GM18873 (cell line): ENCODE measurements at regions not wholly inside any gene's neighbourhood (a gene's known extent, or its start where the extent isn't known, plus 50 kb on each side); places are given as distances from the start of the nearest gene placed in this dataset.

Experiments used
- ATAC-seq: cut with Tn5 transposase; IDR thresholded peaks from one replicate; pipeline ENCODE4 v1.9.1; 2021; ENCODE audit warnings: mild to moderate bottlenecking, moderate library complexity, moderate number of reproducible peaks; ENCODE audit not compliant: unreplicated experiment, low FRiP score

DNA sequence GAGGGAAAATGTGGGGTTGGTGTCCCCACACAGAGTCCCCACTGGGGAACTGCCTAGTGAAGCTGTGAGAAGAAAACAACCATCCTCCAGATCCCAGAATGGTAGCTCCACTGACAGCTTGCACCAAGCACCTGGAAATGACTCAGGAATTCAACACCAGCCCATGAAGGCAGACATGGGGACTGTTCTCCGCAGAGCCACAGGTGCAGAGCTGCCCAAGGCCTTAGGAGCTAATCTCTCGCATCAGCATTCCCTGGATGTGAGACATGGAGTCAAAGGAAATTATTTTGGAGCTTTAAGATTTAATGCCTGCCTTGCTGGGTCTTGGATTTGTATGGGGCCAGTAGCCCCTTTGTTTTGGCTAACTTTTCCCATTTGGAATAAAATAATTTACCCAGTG lies 367.9 kb downstream of the FAM133A start:
- no peak for ATAC-seq

DNA sequence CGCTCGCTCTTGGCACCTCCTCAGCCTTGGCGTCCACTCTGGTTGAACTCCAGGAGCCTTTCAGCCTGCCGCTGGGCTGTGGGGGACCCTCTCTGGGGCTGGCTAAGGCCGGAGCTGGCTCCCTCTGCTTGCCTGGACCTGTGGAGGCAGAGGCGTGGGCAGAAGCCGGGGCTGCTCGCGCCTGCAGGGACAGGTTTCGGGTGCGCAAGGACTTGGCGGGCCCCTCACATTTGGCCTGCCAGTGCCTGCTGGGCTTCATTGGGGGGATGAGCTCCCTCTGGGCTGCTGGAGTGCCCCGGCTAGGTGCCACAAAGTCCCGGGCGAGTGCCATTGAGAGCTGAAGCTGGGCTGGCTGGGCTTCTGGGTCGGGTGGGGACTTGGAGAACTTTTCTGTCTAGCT lies 371.7 kb downstream of the FAM133A start:
- ATAC-seq, result no peak

DNA sequence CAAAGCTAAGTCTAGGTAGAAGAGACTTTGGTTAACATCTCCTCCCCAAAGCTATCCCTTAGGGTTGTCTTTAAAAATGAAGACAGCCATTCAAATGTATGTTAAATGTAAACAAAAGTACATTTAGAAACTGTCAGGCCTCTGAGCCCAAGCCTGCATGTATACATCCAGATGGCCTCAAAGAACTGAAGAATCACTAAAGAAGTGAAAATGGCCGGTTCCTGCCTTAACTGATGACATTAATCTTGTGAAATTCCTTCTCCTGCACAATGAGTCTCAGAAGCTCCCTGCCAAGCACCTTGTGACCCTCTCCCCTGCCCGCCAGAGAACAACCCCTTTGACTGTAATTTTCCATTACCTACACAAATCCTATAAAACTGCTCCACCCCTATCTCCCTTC lies 377.9 kb downstream of the FAM133A start:
- no peak for ATAC-seq

DNA sequence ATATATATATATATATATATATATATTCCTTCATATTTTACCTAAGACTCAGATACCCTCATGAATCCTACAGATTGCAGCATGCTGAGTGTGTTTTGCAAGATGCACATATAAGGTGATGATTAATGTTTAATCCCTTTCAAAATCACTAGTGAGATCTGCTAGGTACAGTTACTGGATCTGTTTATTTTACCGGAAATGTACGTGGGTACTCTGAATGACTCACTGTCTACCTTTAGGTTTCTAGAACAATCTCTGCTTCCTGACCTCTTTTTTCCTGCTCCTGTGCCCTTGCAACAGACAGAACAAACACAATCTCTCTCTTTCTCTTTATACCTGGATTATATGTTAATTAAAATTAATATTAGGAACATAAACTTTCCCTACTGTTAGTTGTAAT lies 379.6 kb downstream of the FAM133A start:
- ATAC-seq, result no peak

DNA sequence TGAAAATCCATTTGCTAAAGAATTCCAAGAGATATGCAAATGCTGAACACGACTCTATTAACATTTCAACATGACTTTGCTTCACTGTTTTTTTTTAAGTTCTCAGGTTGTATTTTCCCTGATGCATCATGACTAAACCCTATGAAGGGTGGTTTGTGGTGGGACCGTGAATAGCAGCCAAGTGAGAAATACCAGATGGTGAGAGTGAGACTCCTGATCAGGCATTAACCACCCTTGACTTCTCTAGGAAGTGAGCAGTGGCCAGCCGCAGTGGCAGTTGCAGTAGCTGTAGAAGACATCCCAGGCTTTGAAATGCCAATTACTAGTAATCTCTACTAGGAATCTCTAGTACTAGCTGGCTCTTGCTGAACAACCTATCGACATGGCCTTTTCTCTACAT lies 383.4 kb downstream of the FAM133A start:
- ATAC-seq, result no peak

DNA sequence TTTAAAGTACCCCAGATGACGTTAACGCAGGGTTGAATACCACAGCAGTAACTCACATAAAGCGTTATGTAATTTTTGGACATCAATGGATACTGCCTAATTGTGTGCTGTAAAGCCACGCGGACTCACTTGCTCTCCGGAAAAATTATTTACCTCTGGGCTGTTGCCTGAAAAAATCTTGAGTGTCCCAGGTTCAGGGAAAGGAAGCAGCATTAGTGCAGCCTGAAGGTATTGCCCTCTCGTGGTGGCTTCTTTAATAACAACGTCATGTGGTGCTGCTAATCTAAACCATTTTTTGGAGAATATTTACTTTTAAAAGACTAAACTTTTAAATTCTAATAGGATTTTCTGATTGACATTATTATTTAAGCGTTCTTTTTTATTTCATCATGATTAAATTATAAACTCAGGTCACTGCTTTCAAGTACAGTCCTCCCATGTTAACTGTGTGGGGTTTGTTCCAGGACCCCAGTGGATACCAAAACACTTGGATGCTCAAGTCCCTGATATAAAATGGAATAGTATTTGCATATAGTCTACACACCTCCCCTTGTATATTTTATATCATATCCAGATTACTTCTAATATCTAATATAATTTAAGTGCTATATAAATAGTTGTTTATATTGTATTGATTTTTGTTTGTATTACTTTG lies 384.8 kb downstream of the FAM133A start:
- no peak for ATAC-seq

DNA sequence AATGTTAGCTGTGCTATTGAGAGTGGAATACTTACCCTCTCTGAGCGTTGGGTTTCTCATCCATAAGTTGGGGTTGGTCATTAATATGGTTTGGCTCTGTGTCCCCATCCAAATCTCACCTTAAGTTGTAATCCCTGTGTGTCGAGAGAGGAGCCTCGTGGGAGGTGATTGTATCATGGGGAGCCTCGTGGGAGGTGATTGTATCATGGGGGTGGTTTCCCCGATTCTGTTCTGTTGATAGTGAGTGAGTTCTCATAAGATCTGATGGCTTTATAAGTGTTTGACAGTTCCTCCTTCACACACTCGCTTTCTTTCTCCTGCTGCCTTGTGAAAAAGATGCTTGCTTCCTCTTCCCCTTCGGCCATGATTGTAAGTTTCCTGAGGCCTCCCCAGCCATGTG lies 391.1 kb downstream of the FAM133A start:
- ATAC-seq, result no peak

DNA sequence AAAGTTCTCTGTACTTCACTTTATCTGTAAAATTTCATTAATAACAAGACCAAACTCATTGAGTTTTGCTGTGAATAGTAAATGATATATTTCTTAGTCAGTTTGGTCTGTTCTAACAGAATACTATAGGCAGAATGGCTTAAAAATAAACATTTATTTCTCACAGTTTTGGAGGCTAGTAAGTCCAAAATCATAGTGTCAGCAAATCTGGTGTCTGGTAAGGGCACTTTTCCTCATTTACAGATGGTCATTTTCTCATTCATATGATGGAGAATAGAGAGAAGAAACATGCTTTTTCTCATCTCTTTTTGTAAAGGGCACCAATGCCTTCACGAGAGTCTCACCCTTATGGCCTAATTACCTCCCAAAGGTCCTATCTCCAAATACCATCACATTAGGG lies 415.1 kb downstream of the FAM133A start:
- no peak for ATAC-seq

DNA sequence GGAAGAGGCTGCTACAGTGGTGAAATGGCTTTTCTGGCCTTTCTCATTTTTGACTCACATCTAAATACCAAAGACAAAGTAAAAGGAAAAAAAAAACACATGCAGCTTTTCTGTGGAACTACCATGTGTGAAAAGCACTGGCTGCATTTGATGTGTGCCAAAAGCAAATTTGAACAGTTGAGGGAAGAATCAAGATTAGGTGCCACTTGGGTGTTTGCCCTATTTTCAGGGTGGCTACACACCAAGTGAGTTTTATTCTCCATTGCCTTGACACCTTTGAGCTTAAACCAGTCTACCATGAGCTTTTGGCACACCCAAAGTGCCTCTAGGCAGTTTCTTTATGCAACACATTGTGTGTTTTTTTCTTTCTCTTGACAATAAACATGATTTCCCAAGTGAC lies 423.9 kb downstream of the FAM133A start:
- ATAC-seq, result no peak

DNA sequence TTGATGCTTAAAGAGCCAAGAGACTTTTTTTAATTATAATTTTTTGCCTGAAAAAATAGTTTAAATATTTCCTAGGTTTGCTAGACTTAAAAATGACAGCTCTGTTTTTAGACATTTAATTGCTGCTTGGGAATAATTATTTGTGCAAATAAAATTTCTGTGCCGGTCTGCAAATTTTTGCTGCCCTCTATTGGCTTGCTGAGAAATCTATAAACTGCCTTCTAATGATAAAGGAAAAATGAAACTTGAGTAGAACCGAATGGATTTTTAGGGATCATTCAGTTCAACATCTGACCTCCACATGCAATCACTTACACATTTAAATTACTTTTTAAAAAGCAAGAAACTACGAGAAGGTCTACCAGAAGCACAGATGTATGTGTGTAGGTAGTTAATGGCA lies 434.0 kb downstream of the FAM133A start:
- no peak for ATAC-seq

DNA sequence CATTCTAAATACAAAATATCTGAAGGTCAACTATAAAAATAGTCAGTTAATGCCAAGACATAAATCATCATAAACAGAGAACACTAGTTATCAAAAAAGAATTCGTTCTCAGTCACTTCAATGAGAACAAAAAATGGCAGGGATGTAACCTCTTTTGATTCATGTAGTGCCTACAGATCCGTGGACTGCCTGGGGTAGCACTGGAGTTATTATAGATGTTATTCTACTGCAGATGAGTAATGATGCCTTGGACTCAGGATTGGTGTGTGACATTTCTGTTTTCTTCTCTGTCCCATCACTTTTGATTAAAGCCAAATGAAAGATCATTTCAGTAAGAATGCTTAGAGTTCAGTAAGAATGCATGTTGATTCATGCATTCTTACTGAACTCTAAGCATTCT lies 440.4 kb downstream of the FAM133A start:
- no peak for ATAC-seq

DNA sequence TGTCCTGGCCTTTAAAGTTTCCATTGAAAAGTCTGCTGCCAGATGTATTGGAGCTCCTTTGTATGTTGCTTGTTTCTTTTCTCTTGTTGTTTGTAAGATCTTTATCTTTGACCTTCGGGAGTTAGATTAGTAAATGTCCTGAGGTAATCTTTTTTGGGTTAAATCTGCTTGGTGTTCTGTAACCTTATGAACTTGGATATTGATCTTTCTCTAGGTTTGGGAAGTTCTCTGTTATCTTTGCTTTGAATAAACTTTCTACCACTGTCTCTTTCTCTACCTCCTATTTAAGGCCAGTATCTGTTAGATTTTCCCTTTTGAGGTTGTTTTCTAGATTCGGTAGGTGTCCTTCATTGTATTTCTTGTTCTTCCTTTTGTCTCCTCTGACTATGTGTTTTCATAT lies 447.8 kb downstream of the FAM133A start:
- no peak for ATAC-seq

DNA sequence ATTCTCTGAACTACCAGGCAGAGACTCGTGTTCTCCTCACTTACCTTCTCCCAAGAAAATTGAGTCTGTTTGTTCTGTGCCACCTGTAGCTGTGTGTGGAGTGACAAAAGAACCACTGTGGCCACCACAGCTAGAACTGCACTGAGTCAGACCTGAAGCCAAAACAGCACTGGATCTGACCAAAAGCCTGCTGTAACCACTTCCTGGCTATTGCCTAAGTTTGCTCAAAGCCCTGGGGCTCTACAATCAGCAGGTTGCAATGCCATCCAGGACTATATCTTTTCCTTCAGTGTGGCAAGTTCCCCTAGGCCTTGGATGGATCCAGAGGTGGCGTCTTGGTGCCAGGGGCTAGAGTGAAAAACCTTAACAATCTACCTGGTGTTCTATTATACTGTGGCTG lies 449.1 kb downstream of the FAM133A start:
- ATAC-seq, result no peak

DNA sequence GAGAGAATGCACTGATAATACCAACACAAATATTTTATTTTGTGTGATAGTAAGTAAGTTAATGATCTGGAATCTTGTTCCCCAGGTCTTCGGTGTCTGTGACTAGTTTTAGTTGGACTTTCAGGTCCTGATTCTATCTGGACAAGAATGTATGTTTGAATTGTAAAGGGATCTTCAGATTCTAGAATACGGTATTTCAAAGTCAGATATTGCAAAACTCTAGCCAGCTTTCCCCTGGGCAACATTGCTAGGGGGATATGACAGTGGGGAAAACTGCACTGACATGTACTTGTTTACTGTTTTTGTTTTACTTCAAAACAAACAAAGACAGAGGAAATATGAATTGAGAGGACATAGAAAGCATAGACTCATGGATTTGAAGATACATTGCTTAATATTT lies 489.0 kb downstream of the FAM133A start:
- ATAC-seq, result no peak

DNA sequence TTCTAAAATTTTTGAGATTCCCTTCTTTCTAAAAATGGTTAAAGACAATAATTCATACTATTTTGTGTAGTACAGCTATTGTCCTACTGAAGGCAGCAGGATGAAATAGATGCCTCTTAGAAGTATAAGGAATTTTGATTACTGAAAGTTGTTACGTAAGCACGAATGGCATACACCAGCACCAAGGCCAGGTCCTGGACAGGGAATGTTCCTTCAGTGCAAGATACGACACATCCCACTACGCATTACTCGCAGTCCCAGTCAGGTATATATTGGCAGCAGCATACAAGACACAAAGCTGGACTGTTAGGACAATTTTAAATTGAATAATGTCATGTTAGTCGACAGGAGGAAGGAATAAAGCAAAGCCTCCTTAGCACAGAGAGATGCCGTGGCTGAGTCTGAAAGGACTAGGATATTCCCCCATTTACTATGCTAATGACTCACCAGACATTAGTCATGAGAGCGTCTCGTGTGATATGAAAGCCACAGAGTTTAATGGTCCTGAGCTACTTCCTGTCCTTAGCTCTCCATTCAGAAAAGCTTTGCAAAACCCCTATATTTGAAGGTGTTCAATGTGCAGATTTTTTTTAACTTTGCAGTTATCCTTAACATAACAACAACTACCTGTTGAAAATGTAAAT lies 504.3 kb downstream of the FAM133A start:
- no peak for ATAC-seq

DNA sequence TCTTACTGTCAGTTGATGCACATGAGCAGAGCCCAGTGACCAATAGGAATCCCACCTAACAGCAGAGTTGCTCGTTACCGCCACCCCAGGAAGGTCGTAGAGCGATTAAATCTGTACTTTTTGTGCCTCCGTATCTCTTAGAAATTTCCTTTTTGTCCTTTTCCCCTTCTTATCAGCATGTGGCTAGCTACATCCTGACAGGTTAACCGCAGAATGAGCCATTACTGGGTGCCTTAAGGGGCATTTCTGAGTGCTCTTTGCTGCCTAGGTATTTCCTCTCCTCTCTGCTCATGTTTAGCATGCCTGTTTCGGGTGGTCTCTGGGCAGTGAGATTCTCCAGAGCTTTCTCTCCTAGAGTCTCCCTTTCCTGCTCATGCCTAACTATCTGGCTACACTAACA lies 530.5 kb downstream of the FAM133A start:
- ATAC-seq, result no peak

DNA sequence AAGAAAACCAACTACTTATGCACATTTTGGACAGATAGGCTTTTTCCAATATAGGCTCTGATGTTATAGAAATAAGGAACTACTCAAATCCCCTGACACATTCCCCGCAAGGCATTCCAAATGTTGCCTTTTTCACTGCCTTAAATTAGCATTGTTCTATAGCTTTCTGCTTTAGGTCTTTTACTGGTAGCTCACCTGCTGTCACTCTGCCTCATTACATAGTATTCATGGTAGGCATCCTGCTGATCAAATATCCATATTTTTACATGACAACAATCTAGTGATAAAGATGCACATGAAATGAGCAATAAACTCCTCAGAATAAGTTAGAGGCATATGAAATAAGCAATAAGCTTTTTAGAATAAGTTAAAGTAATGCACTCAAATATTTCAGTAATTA lies 542.7 kb downstream of the FAM133A start:
- no peak for ATAC-seq

DNA sequence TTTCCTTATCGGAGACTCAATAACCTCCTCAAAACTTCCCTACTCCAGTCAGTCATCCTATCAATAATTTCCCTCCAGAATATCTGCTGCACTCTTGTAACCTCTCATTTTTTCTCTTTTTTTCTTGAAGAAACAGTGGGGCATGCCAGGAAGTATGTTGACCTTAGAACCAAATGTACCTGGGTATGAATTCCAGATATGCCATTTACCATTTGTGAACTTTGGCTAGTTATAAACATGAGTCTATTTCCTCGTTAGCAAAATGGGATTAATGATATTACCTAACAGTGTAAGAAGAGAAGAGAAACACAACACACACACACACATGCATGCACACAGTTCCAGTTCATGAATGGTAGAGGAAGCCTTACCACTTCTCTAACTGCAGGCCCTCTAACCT lies 578.2 kb downstream of the FAM133A start:
- no peak for ATAC-seq

DNA sequence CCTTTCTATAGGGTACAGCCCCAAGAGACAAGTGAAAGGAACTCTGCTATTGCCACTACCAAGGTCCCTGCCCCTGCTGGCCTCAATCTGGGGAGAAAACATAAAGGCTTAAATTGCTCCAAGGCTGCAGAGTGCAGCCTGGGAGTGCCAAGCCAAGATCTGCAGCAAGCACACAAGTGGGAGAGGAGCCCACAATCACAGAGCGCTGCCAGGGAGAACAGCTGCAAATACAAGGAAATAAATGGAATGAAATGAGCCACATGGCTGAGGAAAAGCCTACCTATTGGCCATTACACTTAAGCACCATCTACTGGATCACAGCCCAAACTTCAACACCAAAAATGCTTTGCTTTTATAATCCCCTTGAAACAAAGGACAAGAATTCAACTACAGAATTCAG lies 582.4 kb downstream of the FAM133A start:
- no peak for ATAC-seq

DNA sequence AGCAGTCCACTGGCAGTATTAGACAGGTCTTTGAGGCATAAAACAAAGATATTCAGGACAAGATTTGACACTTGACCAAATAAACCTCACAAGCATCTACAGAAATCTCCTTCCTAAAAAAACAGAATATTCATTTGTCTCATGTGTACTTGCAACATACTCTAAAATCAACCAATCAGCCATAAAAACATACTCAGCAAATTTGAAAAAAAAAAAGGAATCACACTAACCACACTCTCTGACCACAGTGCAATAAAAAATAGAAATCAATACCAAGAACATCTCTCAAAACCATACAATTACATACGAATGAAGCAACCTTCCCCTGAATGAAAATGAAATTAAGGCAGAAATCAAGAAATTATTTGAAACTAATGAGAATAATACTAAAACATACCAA lies 591.3 kb downstream of the FAM133A start:
- ATAC-seq, result no peak

DNA sequence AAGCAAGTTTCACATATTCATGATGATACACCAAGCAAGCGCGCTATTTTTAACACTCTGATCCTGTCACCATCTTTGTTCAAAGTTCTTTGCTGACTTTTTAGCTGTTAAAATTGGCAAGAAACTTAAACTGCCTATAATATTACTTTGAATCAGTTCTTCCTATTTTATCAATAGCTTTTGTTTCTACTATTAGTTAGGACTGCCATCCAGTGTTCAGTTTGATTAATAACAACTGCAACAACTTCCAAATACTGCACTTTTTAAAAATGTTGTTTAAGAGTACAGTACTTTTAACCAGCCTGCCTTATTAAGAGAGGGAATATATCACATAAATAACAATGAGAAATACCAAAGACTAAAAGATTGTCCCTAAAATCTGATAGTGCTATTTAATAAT lies 614.3 kb downstream of the FAM133A start:
- ATAC-seq, result no peak

DNA sequence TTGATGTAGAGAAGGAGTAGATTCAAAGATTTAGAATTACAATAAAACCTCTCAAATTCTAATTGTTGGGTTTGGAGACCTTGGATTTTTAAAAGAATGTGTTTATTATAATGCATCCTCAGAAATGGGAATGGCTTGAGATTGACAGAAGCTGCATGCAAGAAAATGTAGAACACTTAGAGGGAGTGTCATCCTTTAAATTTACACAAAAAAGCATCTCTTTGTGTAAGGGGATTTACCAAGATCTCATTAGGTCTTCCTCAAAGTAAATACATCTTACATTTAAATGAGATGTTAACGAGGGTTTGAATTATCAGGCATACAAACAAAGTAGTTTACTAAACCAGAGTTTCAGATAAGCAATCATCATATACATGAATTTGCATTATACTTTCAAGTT lies 615.0 kb downstream of the FAM133A start:
- no peak for ATAC-seq

DNA sequence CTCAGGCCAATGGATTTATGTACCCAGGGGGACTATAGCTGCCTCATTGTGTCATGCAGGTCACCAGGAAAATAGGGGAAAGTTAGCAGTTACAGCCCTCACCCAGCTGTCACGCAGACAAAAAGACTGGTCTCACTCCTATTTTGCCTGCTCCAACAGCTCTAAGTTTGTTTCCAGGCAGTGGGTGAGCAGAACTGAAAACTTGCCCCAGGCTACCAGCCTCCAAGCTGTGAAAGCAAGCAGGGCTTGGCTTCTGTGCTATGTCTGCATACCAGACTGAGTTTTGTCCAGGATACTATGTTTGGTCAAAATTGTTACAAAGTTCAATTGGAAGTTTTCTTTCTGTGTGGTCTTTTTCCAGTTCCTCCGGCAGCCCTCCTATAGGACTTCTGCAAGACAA lies 628.4 kb downstream of the FAM133A start:
- no peak for ATAC-seq
